Thyroid gland (tissue), 4 donors: ENCODE measurements at regions not wholly inside any gene's neighbourhood (a gene's known extent, or its start where the extent isn't known, plus 50 kb on each side); places are given as distances from the start of the nearest gene placed in this dataset.

Source experiments
- CTCF ChIP-seq, 6 experiments: fragments of 200-600 bp in 3 of 6; fragments of 450-650 bp in 3 of 6; sonication (generic) in 3 of 6; IDR thresholded peaks; one replicate each; pipeline ENCODE4 v1.5.1; 2016 to 2019; ENCODE audit warnings: antibody characterized with exemption in 6 of 6, mild to moderate bottlenecking in 2 of 6, inconsistent platforms in 1 of 6, moderate library complexity in 1 of 6
- POLR2A ChIP-seq, 2 donors: fragments of 450-650 bp; IDR thresholded peaks; one replicate each; pipeline ENCODE4 v1.6.1; 2017; ENCODE audit warnings: antibody characterized with exemption in 2 of 2, mild to moderate bottlenecking in 2 of 2, moderate library complexity in 1 of 2

GRCh38 chr7:131896165-131896863 is 339.9 kb upstream of the PODXL start:
- TF ChIP-seq CTCF (IDR thresholded peaks at IDR 0.05) (no peak), POLR2A (IDR thresholded peaks at IDR 0.05) (no peak)
